IMR-90 (cell line): ENCODE measurements at regions not wholly inside any gene's neighbourhood (a gene's known extent, or its start where the extent isn't known, plus 50 kb on each side); places are given as distances from the start of the nearest gene placed in this dataset.

ENCODE experiments used
- ATAC-seq: fragments of 200-7000 bp; cut with Tn5 transposase; 2 replicates; pipeline ENCODE4 v1.9.1; 2020; ENCODE audit warnings: low read depth, mild to moderate bottlenecking, moderate library complexity
- BruUV-seq: library from RNA; stranded (reverse); fragments of 400-500 nt; replicated peaks from 2 replicates; lab custom pipeline; 2021; lab: Mats Ljungman, UMichigan
- CTCF ChIA-PET: fragments of 300-600 bp; formaldehyde crosslinking; extraction: SDS; loops from one replicate; lab custom pipeline; 2021; ENCODE audit warnings: antibody characterized with exemption; lab: Yijun Ruan, JAX
- POLR2A ChIA-PET: fragments of 300-600 bp; sonication (Branson Sonifier 250); formaldehyde crosslinking; loops from one replicate; lab custom pipeline; 2022; ENCODE audit warnings: antibody characterized with exemption; ENCODE audit not compliant: unreplicated experiment; lab: Charles Lee
- DNase-seq: peaks from one replicate; pipeline ENCODE4 v3.0.0; 2013
- H2AFZ ChIP-seq: replicated peaks from 2 replicates; pipeline ENCODE3; 2013; ENCODE audit warnings: low read length, mild to moderate bottlenecking; ENCODE audit not compliant: poor library complexity
- H2AK5ac ChIP-seq: 2 replicates; pipeline ENCODE4 v1.6.1; 2013; ENCODE audit warnings: low read depth, low read length, inconsistent platforms
- H2AK9ac ChIP-seq: replicated peaks from 2 replicates; pipeline ENCODE3; 2013; ENCODE audit warnings: mild to moderate bottlenecking, low read depth, low read length, moderate library complexity; ENCODE audit not compliant: poor library complexity
- H2BK120ac ChIP-seq: 2 replicates; pipeline ENCODE4 v1.6.1; 2013; ENCODE audit warnings: low read depth, low read length, inconsistent platforms
- H2BK15ac ChIP-seq: 3 replicates; pipeline ENCODE4 v1.6.1; 2013; ENCODE audit warnings: low read depth, low read length, inconsistent platforms
- H2BK20ac ChIP-seq: 2 replicates; pipeline ENCODE4 v1.6.1; 2013; ENCODE audit warnings: low read depth, mild to moderate bottlenecking, inconsistent platforms, low read length, moderate library complexity
- H2BK5ac ChIP-seq: 2 replicates; pipeline ENCODE4 v1.6.1; 2013; ENCODE audit warnings: mild to moderate bottlenecking, low read depth, low read length, inconsistent platforms; ENCODE audit not compliant: poor library complexity, severe bottlenecking
- H3K14ac ChIP-seq: replicated peaks from 2 replicates; pipeline ENCODE4 v1.6.1; 2013; ENCODE audit warnings: low read depth, low read length, inconsistent platforms
- H3K18ac ChIP-seq: 2 replicates; pipeline ENCODE4 v1.6.1; 2013; ENCODE audit warnings: low read depth, low read length, control low read depth
- H3K23ac ChIP-seq: 2 replicates; pipeline ENCODE4 v1.6.1; 2013; ENCODE audit warnings: low read depth, low read length, inconsistent platforms
- H3K27ac ChIP-seq: 2 replicates; pipeline ENCODE4 v1.5.1; 2013; ENCODE audit warnings: mild to moderate bottlenecking, control low read depth, low read length; ENCODE audit not compliant: insufficient read depth
- H3K27me3 ChIP-seq: 2 replicates; pipeline ENCODE4 v1.6.1; 2013; ENCODE audit warnings: low read length; ENCODE audit not compliant: control insufficient read depth, insufficient read depth
- H3K36me3 ChIP-seq: 2 replicates; pipeline ENCODE4 v1.6.1; 2013; ENCODE audit warnings: low read length, mixed read lengths; ENCODE audit not compliant: control insufficient read depth, insufficient read depth
- H3K4ac ChIP-seq: 2 replicates; pipeline ENCODE4 v1.6.1; 2013; ENCODE audit warnings: low read depth, low read length, inconsistent platforms
- H3K4me1 ChIP-seq: 2 replicates; pipeline ENCODE4 v1.6.1; 2013; ENCODE audit warnings: low read length, mixed read lengths; ENCODE audit not compliant: control insufficient read depth, insufficient read depth
- H3K4me2 ChIP-seq: 2 replicates; pipeline ENCODE4 v1.6.1; 2013; ENCODE audit warnings: low read depth, mild to moderate bottlenecking, control low read depth, low read length, moderate library complexity
- H3K4me3 ChIP-seq: 2 replicates; pipeline ENCODE4 v1.5.1; 2013; ENCODE audit warnings: low read depth, mild to moderate bottlenecking, control low read depth, low read length, moderate library complexity; ENCODE audit not compliant: insufficient read depth
- H3K56ac ChIP-seq: 2 replicates; pipeline ENCODE4 v1.6.1; 2013; ENCODE audit warnings: low read length, inconsistent platforms; ENCODE audit not compliant: insufficient read depth; ENCODE audit errors: extremely low read depth
- H3K79me1 ChIP-seq, 2 experiments: 2 replicates each; pipeline ENCODE4 v1.6.1; 2013; ENCODE audit warnings: low read length in 2 of 2, inconsistent platforms in 1 of 2, low read depth in 1 of 2
- H3K9ac ChIP-seq: 2 replicates; pipeline ENCODE4 v1.6.1; 2013; ENCODE audit warnings: low read depth, low read length, control low read depth
- H3K9me1 ChIP-seq: 2 replicates; pipeline ENCODE4 v1.6.1; 2013; ENCODE audit warnings: low read length, inconsistent platforms; ENCODE audit not compliant: insufficient read depth
- H3K9me3 ChIP-seq: 2 replicates; pipeline ENCODE4 v1.6.1; 2013; ENCODE audit warnings: low read length; ENCODE audit not compliant: control insufficient read depth, insufficient read depth
- H4K20me1 ChIP-seq: 2 replicates; pipeline ENCODE4 v1.6.1; 2013; ENCODE audit warnings: low read length, inconsistent platforms; ENCODE audit not compliant: insufficient read depth
- H4K5ac ChIP-seq: 2 replicates; pipeline ENCODE4 v1.6.1; 2013; ENCODE audit warnings: mild to moderate bottlenecking, low read depth, low read length, control low read depth
- H4K8ac ChIP-seq, 2 experiments: 2 replicates each; pipeline ENCODE4 v1.6.1; 2013; ENCODE audit warnings: low read depth in 2 of 2, low read length in 2 of 2, control low read depth in 1 of 2, inconsistent platforms in 1 of 2
- H4K91ac ChIP-seq: 2 replicates; pipeline ENCODE4 v1.6.1; 2013; ENCODE audit warnings: low read depth, low read length, inconsistent platforms; ENCODE audit not compliant: insufficient read depth
- BHLHE40 ChIP-seq: fragments of 150-350 bp; IDR thresholded peaks from 2 replicates; pipeline ENCODE4 v1.6.1; 2016; ENCODE audit warnings: mild to moderate bottlenecking, low read depth, low read length
- CEBPB ChIP-seq: IDR thresholded peaks from 2 replicates; pipeline ENCODE4 v1.6.1; 2012; ENCODE audit warnings: low read depth, low read length, improper control_type of control experiment
- CHD1 ChIP-seq: IDR thresholded peaks from 2 replicates; pipeline ENCODE4 v1.6.1; 2012; ENCODE audit warnings: low read depth, low read length, improper control_type of control experiment
- FOS ChIP-seq: fragments of 150-350 bp; IDR thresholded peaks from 2 replicates; pipeline ENCODE4 v1.6.1; 2016; ENCODE audit warnings: low read depth, low read length
- MAFK ChIP-seq: IDR thresholded peaks from 2 replicates; pipeline ENCODE4 v1.6.1; 2012; ENCODE audit warnings: low read depth, low read length, improper control_type of control experiment
- MAZ ChIP-seq: IDR thresholded peaks from 2 replicates; pipeline ENCODE4 v1.6.1; 2012; ENCODE audit warnings: low read depth, mild to moderate bottlenecking, low read length, improper control_type of control experiment, moderate library complexity, borderline replicate concordance
- MXI1 ChIP-seq: IDR thresholded peaks from 2 replicates; pipeline ENCODE4 v1.6.1; 2012; ENCODE audit warnings: low read depth, mild to moderate bottlenecking, low read length, moderate library complexity, borderline replicate concordance
- NFE2L2 ChIP-seq: fragments of 150-350 bp; IDR thresholded peaks from 2 replicates; pipeline ENCODE4 v1.6.1; 2016; ENCODE audit warnings: low read depth, mild to moderate bottlenecking, low read length
- POLR2A ChIP-seq: IDR thresholded peaks from 2 replicates; pipeline ENCODE4 v1.6.1; 2012; ENCODE audit warnings: mild to moderate bottlenecking, low read depth, low read length
- RAD21 ChIP-seq: IDR thresholded peaks from 2 replicates; pipeline ENCODE4 v1.6.1; 2012; ENCODE audit warnings: low read length, improper control_type of control experiment
- RCOR1 ChIP-seq: IDR thresholded peaks from 2 replicates; pipeline ENCODE4 v1.6.1; 2012; ENCODE audit warnings: mild to moderate bottlenecking, low read length, improper control_type of control experiment; ENCODE audit not compliant: insufficient replicate concordance
- RFX5 ChIP-seq: IDR thresholded peaks from 2 replicates; pipeline ENCODE4 v1.8.0; 2012; ENCODE audit warnings: low read depth, mild to moderate bottlenecking, low read length, moderate library complexity
- SMC3 ChIP-seq: fragments of 150-350 bp; IDR thresholded peaks from 2 replicates; pipeline ENCODE4 v1.6.1; 2016; ENCODE audit warnings: low read depth, mild to moderate bottlenecking, antibody characterized with exemption, low read length, moderate library complexity
- WGBS, 2 experiments: methylation state at CpG; one replicate each; pipeline versions ENCODE4 v1.1.5 to v1.1.7; 2013; ENCODE audit warnings: missing lambda C conversion rate in 2 of 2; ENCODE audit not compliant: insufficient read length in 1 of 2; ENCODE audit errors: extremely low coverage in 2 of 2; 5-methylcytosine and 5-hydroxymethylcytosine counted together
- dilution Hi-C: fragments of 300-500 bp; cut with HindIII; formaldehyde crosslinking; loops from one replicate; pipeline ENCODE4 v1.14.3; 2018; ENCODE audit warnings: low sequenced_read_pairs; ENCODE audit not compliant: unreplicated experiment
- in situ Hi-C: fragments of 300-500 bp; cut with MboI; formaldehyde crosslinking; loops from 3 replicates; pipeline ENCODE4 v1.14.3; 2019; ENCODE audit warnings: low sequenced_read_pairs, inconsistent platforms, mixed read lengths
- intact Hi-C: fragments of 100-400 bp; cut with micrococcal nuclease; formaldehyde crosslinking; loops from 2 replicates; pipeline ENCODE4 v1.10.0; 2022
- TF ChIP-seq, protein P1 (sequence below): fragments of 150-350 bp; IDR thresholded peaks from 2 replicates; pipeline ENCODE4 v1.6.1; 2017; ENCODE audit warnings: mild to moderate bottlenecking, antibody characterized with exemption, low read length, low read depth
- TF ChIP-seq, protein P2 (sequence below): conservative IDR thresholded peaks from 2 replicates; pipeline ENCODE4 v1.5.1; 2012; ENCODE audit warnings: mild to moderate bottlenecking, low read depth, low read length, improper control_type of control experiment
- TF ChIP-seq, protein P3 (sequence below): fragments of 150-350 bp; IDR thresholded peaks from 2 replicates; pipeline ENCODE4 v1.6.1; 2016; ENCODE audit warnings: low read depth, mild to moderate bottlenecking, low read length, moderate library complexity, borderline replicate concordance

DNA sequence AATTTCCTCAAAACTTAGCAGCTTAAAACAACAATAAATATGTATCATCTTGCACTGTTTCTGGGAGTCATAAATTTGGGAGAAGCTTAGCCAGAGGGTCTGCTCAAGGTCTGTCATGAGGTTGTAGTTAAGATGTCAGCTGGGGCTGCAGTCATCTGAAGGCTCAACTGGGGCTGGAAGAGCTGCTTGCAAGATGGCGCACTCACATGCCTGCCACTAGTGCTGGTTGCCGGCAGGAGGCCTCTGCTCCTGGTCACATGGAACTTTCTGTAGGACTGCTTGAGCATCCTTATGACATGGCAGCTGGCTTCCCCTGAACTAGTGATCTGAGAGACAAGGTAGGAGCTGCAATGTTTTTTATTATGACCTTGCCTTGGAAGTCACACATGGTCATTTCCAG lies 215.5 kb upstream of the HAAO start:
- ChIA-PET POLR2A (no interaction called here), CTCF (no interaction called here)

More for the DNA sequence above, 215.5 kb upstream of the HAAO start:
- no peak overlapping the region for H3K4me2 ChIP-seq
- TF ChIP-seq RFX5 (no peak), NFE2L2 (no peak), RCOR1 (no peak), MAFK (no peak), CEBPB (no peak), MXI1 (no peak), BHLHE40 (no peak), CHD1 (no peak), FOS (no peak), RAD21 (no peak), SMC3 (no peak), POLR2A (no peak), MAZ (no peak)
- TF ChIP-seq, protein P1, sequence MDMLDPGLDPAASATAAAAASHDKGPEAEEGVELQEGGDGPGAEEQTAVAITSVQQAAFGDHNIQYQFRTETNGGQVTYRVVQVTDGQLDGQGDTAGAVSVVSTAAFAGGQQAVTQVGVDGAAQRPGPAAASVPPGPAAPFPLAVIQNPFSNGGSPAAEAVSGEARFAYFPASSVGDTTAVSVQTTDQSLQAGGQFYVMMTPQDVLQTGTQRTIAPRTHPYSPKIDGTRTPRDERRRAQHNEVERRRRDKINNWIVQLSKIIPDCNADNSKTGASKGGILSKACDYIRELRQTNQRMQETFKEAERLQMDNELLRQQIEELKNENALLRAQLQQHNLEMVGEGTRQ, result no peak
- TF ChIP-seq, protein P2, sequence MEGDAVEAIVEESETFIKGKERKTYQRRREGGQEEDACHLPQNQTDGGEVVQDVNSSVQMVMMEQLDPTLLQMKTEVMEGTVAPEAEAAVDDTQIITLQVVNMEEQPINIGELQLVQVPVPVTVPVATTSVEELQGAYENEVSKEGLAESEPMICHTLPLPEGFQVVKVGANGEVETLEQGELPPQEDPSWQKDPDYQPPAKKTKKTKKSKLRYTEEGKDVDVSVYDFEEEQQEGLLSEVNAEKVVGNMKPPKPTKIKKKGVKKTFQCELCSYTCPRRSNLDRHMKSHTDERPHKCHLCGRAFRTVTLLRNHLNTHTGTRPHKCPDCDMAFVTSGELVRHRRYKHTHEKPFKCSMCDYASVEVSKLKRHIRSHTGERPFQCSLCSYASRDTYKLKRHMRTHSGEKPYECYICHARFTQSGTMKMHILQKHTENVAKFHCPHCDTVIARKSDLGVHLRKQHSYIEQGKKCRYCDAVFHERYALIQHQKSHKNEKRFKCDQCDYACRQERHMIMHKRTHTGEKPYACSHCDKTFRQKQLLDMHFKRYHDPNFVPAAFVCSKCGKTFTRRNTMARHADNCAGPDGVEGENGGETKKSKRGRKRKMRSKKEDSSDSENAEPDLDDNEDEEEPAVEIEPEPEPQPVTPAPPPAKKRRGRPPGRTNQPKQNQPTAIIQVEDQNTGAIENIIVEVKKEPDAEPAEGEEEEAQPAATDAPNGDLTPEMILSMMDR, result no peak
- TF ChIP-seq, protein P3, sequence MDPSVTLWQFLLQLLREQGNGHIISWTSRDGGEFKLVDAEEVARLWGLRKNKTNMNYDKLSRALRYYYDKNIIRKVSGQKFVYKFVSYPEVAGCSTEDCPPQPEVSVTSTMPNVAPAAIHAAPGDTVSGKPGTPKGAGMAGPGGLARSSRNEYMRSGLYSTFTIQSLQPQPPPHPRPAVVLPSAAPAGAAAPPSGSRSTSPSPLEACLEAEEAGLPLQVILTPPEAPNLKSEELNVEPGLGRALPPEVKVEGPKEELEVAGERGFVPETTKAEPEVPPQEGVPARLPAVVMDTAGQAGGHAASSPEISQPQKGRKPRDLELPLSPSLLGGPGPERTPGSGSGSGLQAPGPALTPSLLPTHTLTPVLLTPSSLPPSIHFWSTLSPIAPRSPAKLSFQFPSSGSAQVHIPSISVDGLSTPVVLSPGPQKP, result no peak
- H2BK120ac ChIP-seq, result no peak overlapping the region
- H2BK15ac ChIP-seq, result no peak overlapping the region
- no peak overlapping the region for H3K4me3 ChIP-seq
- no peak overlapping the region for H3K4ac ChIP-seq
- intact Hi-C loops (no loop called here), in situ Hi-C loops (no loop called here), dilution Hi-C loops (no loop called here)
- H3K27ac ChIP-seq, result no peak overlapping the region
- H4K20me1 ChIP-seq, result no peaks in the 10 kb centered on the region
- H3K18ac ChIP-seq, result no peak overlapping the region
- no TSS peak for BruUV-seq
- WGBS, 2 experiments, result no CpG with 5 or more reads among the region's 2 CpGs
- no peak overlapping the region for H3K56ac ChIP-seq
- H3K9me3 ChIP-seq, result peaks cover 3% of the 10 kb centered on the region; the same call in 1 of the 2 replicates
- H2BK20ac ChIP-seq, result no peak overlapping the region
- H2AK5ac ChIP-seq, result no peak overlapping the region
- H4K5ac ChIP-seq, result no peak overlapping the region
- no peaks in the 10 kb centered on the region for H3K9me1 ChIP-seq
- H4K91ac ChIP-seq, result no peak overlapping the region
- no peak overlapping the region for H2AFZ ChIP-seq
- H3K4me1 ChIP-seq, result no peaks in the 10 kb centered on the region; the same call in 1 of the 2 replicates
- no peak for DNase-seq
- ATAC-seq, result no peak
- no peak overlapping the region for H4K8ac ChIP-seq
- no peaks in the 10 kb centered on the region for H3K36me3 ChIP-seq
- no peak overlapping the region for H3K23ac ChIP-seq
- no peaks in the 10 kb centered on the region for H3K27me3 ChIP-seq
- no peaks in the 10 kb centered on the region for H3K79me1 ChIP-seq
- no peak overlapping the region for H3K9ac ChIP-seq
- H3K14ac ChIP-seq, result no peak overlapping the region
- no peak overlapping the region for H2BK5ac ChIP-seq
- H2AK9ac ChIP-seq, result peak overlapping the region; percentile 25
